WTC11 (cell line): ENCODE measurements at regions not wholly inside any gene's neighbourhood (a gene's known extent, or its start where the extent isn't known, plus 50 kb on each side); places are given as distances from the start of the nearest gene placed in this dataset.

ENCODE experiments used
- ATF2 ChIP-seq: sonication (generic); formaldehyde crosslinking; IDR thresholded peaks from 2 replicates; pipeline ENCODE4 v1.8.1; 2022; ENCODE audit warnings: low read depth, missing genetic modification reagents, borderline replicate concordance
- CREM ChIP-seq: sonication (generic); formaldehyde crosslinking; IDR thresholded peaks from 2 replicates; pipeline ENCODE4 v1.8.1; 2022; ENCODE audit warnings: mild to moderate bottlenecking, missing genetic modification reagents, moderate library complexity
- CTCF ChIP-seq: fragments of 200-600 bp; IDR thresholded peaks from 2 replicates; pipeline ENCODE4 v1.8.0; 2022; ENCODE audit warnings: antibody characterized with exemption
- ERG ChIP-seq: fragments of 250-450 bp; sonication (Bioruptor Pico); IDR thresholded peaks from 2 replicates; pipeline ENCODE4 v1.8.0; 2021; ENCODE audit warnings: mild to moderate bottlenecking
- FOXP1 ChIP-seq: sonication (generic); formaldehyde crosslinking; IDR thresholded peaks from 2 replicates; pipeline ENCODE4 v1.8.0; 2022; ENCODE audit warnings: missing genetic modification reagents, mild to moderate bottlenecking, moderate library complexity, borderline replicate concordance
- HMGXB4 ChIP-seq: sonication (generic); formaldehyde crosslinking; IDR thresholded peaks from 2 replicates; pipeline ENCODE4 v1.8.1; 2023; ENCODE audit warnings: mild to moderate bottlenecking, moderate library complexity, missing genetic modification reagents
- MAX ChIP-seq: sonication (generic); formaldehyde crosslinking; IDR thresholded peaks from 2 replicates; pipeline ENCODE4 v1.8.0; 2022; ENCODE audit warnings: mild to moderate bottlenecking, missing genetic modification reagents
- TEAD1 ChIP-seq: sonication (generic); formaldehyde crosslinking; IDR thresholded peaks from 2 replicates; pipeline ENCODE4 v1.8.0; 2022; ENCODE audit warnings: mild to moderate bottlenecking, missing genetic modification reagents
- ZBTB21 ChIP-seq: sonication (generic); formaldehyde crosslinking; IDR thresholded peaks from 2 replicates; pipeline ENCODE4 v1.8.1; 2023; ENCODE audit warnings: mild to moderate bottlenecking, missing genetic modification reagents, borderline replicate concordance
- ZBTB43 ChIP-seq: sonication (generic); formaldehyde crosslinking; IDR thresholded peaks from 2 replicates; pipeline ENCODE4 v1.8.1; 2023; ENCODE audit warnings: mild to moderate bottlenecking, missing genetic modification reagents
- ZNF138 ChIP-seq: sonication (generic); formaldehyde crosslinking; conservative IDR thresholded peaks from 2 replicates; pipeline ENCODE4 v1.8.1; 2022; ENCODE audit warnings: mild to moderate bottlenecking, moderate library complexity, missing genetic modification reagents

GRCh38 chr17:22717211-22717610 lies 1024.9 kb downstream of the KCNJ18 start:
- no peak for TF ChIP-seq CTCF
- TF ChIP-seq ZNF138, result no peak
- TF ChIP-seq MAX, result no peak
- no peak for TF ChIP-seq ZBTB43 (CRISPR knock-in tag)
- TF ChIP-seq HMGXB4 (CRISPR knock-in tag), result no peak
- no peak for TF ChIP-seq TEAD1 (CRISPR knock-in tag)
- TF ChIP-seq ZBTB21, result no peak
- no peak for TF ChIP-seq CREM
- TF ChIP-seq ATF2 (CRISPR knock-in tag), result no peak
- no peak for TF ChIP-seq FOXP1
- TF ChIP-seq ERG (CRISPR knock-in tag), result no peak
